ENCODE measurements at regions not wholly inside any gene's neighbourhood (a gene's known extent, or its start where the extent isn't known, plus 50 kb on each side); places are given as distances from the start of the nearest gene placed in this dataset.

DNA sequence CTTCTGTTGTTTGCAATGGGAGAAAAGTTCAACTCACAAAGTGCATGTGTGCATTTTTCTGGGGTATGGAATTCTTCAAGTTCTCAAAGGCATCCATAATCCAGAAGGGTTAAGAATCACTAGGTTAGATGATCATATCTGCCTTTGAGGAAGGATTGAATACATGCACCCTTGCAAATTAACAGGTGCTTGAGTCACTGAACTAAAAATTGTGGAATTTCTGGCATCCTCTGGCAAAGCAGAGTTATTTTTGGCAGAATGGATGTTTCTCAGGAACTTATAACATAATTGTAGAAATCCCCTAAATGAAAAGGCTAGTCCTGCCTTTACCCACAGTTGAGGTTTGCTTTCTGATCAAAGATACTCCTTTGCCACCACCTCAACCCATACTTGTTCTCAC is 136.5 kb upstream of the DYRK2 start:
- no peak for TF ChIP-seq CTCF (IDR thresholded peaks at IDR 0.05)
- no peak for TF ChIP-seq POLR2A (IDR thresholded peaks at IDR 0.05)
- TF ChIP-seq EP300 (IDR thresholded peaks at IDR 0.05), result no peak

Measured in stomach (tissue), 4 donors.